WTC11 (cell line): ENCODE measurements at regions not wholly inside any gene's neighbourhood (a gene's known extent, or its start where the extent isn't known, plus 50 kb on each side); places are given as distances from the start of the nearest gene placed in this dataset.
A peak's percentile ranks its signal among the peaks of the same experiment; 100 is the strongest.

Source experiments
- ATAC-seq: fragments of 200-7000 bp; cut with Tn5 transposase; 2 replicates; pipeline ENCODE4 v1.10.0; 2021; ENCODE audit warnings: mild to moderate bottlenecking, moderate library complexity
- CTCF ChIA-PET: fragments of 300-600 bp; sonication (Branson Sonifier 250); formaldehyde crosslinking; loops from one replicate; lab custom pipeline; 2021; ENCODE audit warnings: antibody characterized with exemption; lab: Charles Lee
- POLR2A ChIA-PET: fragments of 350-600 bp; sonication (Branson Sonifier 250); formaldehyde crosslinking; loops from one replicate; lab custom pipeline; 2021; ENCODE audit warnings: antibody characterized with exemption; lab: Charles Lee
- DNase-seq: peaks from one replicate; pipeline ENCODE4 v3.0.0; 2021; ENCODE audit warnings: low spot score
- H3K27ac Mint-ChIP-seq: 2 replicates; pipeline ENCODE4 v1.8.0; 2021; ENCODE audit warnings: mixed read lengths
- H3K27me3 Mint-ChIP-seq: 2 replicates; pipeline ENCODE4 v1.8.0; 2021; ENCODE audit warnings: low read depth, mild to moderate bottlenecking, moderate library complexity, mixed read lengths
- H3K36me3 Mint-ChIP-seq: 2 replicates; pipeline ENCODE4 v1.8.0; 2021; ENCODE audit warnings: mixed read lengths
- H3K4me1 Mint-ChIP-seq: 2 replicates; pipeline ENCODE4 v1.8.0; 2022; ENCODE audit warnings: mixed read lengths
- H3K4me3 Mint-ChIP-seq: 2 replicates; pipeline ENCODE4 v1.8.0; 2021; ENCODE audit warnings: mild to moderate bottlenecking, moderate library complexity, mixed read lengths
- H3K9me3 Mint-ChIP-seq: 2 replicates; pipeline ENCODE4 v1.8.0; 2021; ENCODE audit warnings: mixed read lengths
- CBFB ChIP-seq: sonication (generic); formaldehyde crosslinking; IDR thresholded peaks from 2 replicates; pipeline ENCODE4 v1.8.1; 2022; ENCODE audit warnings: mild to moderate bottlenecking, low read depth, missing genetic modification reagents
- CREB1 ChIP-seq: sonication (generic); formaldehyde crosslinking; IDR thresholded peaks from 2 replicates; pipeline ENCODE4 v1.8.0; 2023; ENCODE audit warnings: mild to moderate bottlenecking, missing genetic modification reagents
- ELF4 ChIP-seq: sonication (generic); formaldehyde crosslinking; IDR thresholded peaks from 2 replicates; pipeline ENCODE4 v1.8.1; 2022; ENCODE audit warnings: low read depth, mild to moderate bottlenecking, moderate library complexity, missing genetic modification reagents
- FOXK1 ChIP-seq: sonication (generic); formaldehyde crosslinking; IDR thresholded peaks from 2 replicates; pipeline ENCODE4 v1.8.0; 2022; ENCODE audit warnings: mild to moderate bottlenecking, moderate library complexity, missing genetic modification reagents
- FOXP1 ChIP-seq: sonication (generic); formaldehyde crosslinking; IDR thresholded peaks from 2 replicates; pipeline ENCODE4 v1.8.0; 2022; ENCODE audit warnings: missing genetic modification reagents, mild to moderate bottlenecking, moderate library complexity, borderline replicate concordance
- IRF2 ChIP-seq: sonication (generic); formaldehyde crosslinking; IDR thresholded peaks from 2 replicates; pipeline ENCODE4 v1.8.0; 2022; ENCODE audit warnings: low read depth, missing genetic modification reagents, borderline replicate concordance
- JAZF1 ChIP-seq: fragments of 250-450 bp; sonication (Bioruptor Pico); IDR thresholded peaks from 2 replicates; pipeline ENCODE4 v1.9.0; 2021; ENCODE audit warnings: moderate library complexity, mild to moderate bottlenecking, inconsistent platforms
- JUN ChIP-seq: sonication (generic); formaldehyde crosslinking; IDR thresholded peaks from 2 replicates; pipeline ENCODE4 v1.8.0; 2023; ENCODE audit warnings: mild to moderate bottlenecking, missing genetic modification reagents
- KAT7 ChIP-seq: sonication (generic); formaldehyde crosslinking; IDR thresholded peaks from 2 replicates; pipeline ENCODE4 v1.8.1; 2023; ENCODE audit warnings: missing genetic modification reagents, mild to moderate bottlenecking, borderline replicate concordance
- MXD4 ChIP-seq: fragments of 250-450 bp; sonication (Bioruptor Pico); IDR thresholded peaks from 2 replicates; pipeline ENCODE4 v1.8.0; 2021; ENCODE audit warnings: mild to moderate bottlenecking, moderate library complexity, borderline replicate concordance
- NR1H2 ChIP-seq: sonication (generic); formaldehyde crosslinking; IDR thresholded peaks from 2 replicates; pipeline ENCODE4 v1.9.0; 2021; ENCODE audit warnings: mild to moderate bottlenecking, moderate library complexity, missing genetic modification reagents
- NR2C2 ChIP-seq: sonication (generic); formaldehyde crosslinking; IDR thresholded peaks from 2 replicates; pipeline ENCODE4 v1.8.0; 2022; ENCODE audit warnings: mild to moderate bottlenecking, missing genetic modification reagents
- RELA ChIP-seq: sonication (generic); formaldehyde crosslinking; IDR thresholded peaks from 2 replicates; pipeline ENCODE4 v1.8.1; 2022; ENCODE audit warnings: missing genetic modification reagents, mild to moderate bottlenecking, borderline replicate concordance
- SMAD4 ChIP-seq: sonication (generic); formaldehyde crosslinking; IDR thresholded peaks from 2 replicates; pipeline ENCODE4 v1.8.0; 2022; ENCODE audit warnings: mild to moderate bottlenecking, missing genetic modification reagents
- TP53 ChIP-seq: sonication (generic); formaldehyde crosslinking; IDR thresholded peaks from 2 replicates; pipeline ENCODE4 v1.8.1; 2023; ENCODE audit warnings: mild to moderate bottlenecking, missing genetic modification reagents
- ZNF416 ChIP-seq: fragments of 250-450 bp; sonication (Bioruptor Pico); IDR thresholded peaks from 2 replicates; pipeline ENCODE4 v1.9.0; 2021; ENCODE audit warnings: mild to moderate bottlenecking, inconsistent platforms
- ZNF423 ChIP-seq: fragments of 250-450 bp; sonication (Bioruptor Pico); IDR thresholded peaks from 2 replicates; pipeline ENCODE4 v2.1.2; 2022; ENCODE audit warnings: mild to moderate bottlenecking, moderate library complexity
- TF ChIP-seq, protein P1 (sequence below): sonication (generic); formaldehyde crosslinking; IDR thresholded peaks from 2 replicates; pipeline ENCODE4 v1.8.0; 2023; ENCODE audit warnings: missing genetic modification reagents
- TF ChIP-seq, protein P2 (sequence below): sonication (generic); formaldehyde crosslinking; conservative IDR thresholded peaks from 2 replicates; pipeline ENCODE4 v1.8.1; 2022; ENCODE audit warnings: mild to moderate bottlenecking, missing genetic modification reagents
- TF ChIP-seq, protein P3 (sequence below): fragments of 250-450 bp; sonication (Bioruptor Pico); IDR thresholded peaks from 2 replicates; pipeline ENCODE4 v1.8.0; 2021; ENCODE audit warnings: mild to moderate bottlenecking
- TF ChIP-seq, protein P4 (sequence below): sonication (generic); formaldehyde crosslinking; IDR thresholded peaks from 2 replicates; pipeline ENCODE4 v1.8.0; 2023; ENCODE audit warnings: mild to moderate bottlenecking, missing genetic modification reagents
- TF ChIP-seq, protein P5 (sequence below): fragments of 250-450 bp; sonication (Bioruptor Pico); conservative IDR thresholded peaks from 2 replicates; pipeline ENCODE4 v1.9.0; 2021; ENCODE audit warnings: mild to moderate bottlenecking
- TF ChIP-seq, protein P6 (sequence below): sonication (generic); formaldehyde crosslinking; IDR thresholded peaks from 2 replicates; pipeline ENCODE4 v1.8.1; 2022; ENCODE audit warnings: mild to moderate bottlenecking, missing genetic modification reagents, moderate library complexity, borderline replicate concordance
- TF ChIP-seq, protein P7 (sequence below): fragments of 250-450 bp; sonication (Bioruptor Pico); IDR thresholded peaks from 2 replicates; pipeline ENCODE4 v2.1.2; 2022; ENCODE audit warnings: mild to moderate bottlenecking, moderate library complexity
- TF ChIP-seq, protein P8 (sequence below): fragments of 250-450 bp; sonication (Bioruptor Pico); IDR thresholded peaks from 2 replicates; pipeline ENCODE4 v1.9.0; 2021; ENCODE audit warnings: moderate library complexity, mild to moderate bottlenecking, inconsistent platforms, borderline replicate concordance

DNA sequence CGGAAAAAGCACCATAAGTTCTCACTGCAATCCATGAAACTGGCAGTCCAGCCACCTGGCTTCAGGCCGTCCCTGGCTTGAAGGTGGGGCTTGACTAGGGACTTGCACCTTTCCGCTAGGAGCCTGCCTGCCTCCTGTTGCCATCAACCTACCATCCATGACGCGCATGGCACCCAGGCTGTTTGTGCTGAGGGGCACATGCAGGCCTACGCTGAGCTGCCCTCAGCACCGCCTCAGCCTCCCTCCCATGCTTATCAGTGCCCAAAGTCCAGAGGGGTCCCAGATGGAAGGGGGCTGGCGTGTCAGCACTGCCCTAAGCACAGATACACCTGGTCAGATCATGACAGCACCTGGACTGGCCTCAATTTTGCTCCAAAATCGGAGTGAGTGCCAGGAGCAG, 190.2 kb upstream of the LYPLAL1 start:
- POLR2A ChIA-PET, result no interaction called here

DNA sequence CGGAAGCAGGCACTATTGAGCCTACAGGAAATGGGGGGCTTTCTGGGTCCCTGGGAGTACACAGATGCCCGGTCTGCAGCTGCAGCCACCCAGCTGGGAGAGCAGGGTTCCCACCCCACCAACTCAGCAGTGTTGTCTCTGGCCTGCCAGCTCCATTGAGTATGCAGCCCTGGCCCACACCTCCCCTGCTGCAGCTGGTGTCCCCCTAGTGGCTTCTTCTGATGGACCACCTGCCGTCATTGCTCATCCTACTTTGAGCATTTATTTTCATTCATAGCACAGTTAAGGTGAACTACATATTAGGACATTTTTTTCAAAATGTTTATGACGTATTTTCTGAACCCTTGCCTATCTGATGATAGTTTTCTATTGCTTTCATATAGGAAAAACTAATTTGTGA, 189.8 kb upstream of the LYPLAL1 start:
- no peaks in the 10 kb centered on the region for H3K4me1 Mint-ChIP-seq
- no peak for TF ChIP-seq JAZF1 (CRISPR knock-in tag)
- no peak for TF ChIP-seq FOXP1 (CRISPR knock-in tag)
- no peak for TF ChIP-seq SMAD4 (CRISPR knock-in tag)
- TF ChIP-seq, protein P1, sequence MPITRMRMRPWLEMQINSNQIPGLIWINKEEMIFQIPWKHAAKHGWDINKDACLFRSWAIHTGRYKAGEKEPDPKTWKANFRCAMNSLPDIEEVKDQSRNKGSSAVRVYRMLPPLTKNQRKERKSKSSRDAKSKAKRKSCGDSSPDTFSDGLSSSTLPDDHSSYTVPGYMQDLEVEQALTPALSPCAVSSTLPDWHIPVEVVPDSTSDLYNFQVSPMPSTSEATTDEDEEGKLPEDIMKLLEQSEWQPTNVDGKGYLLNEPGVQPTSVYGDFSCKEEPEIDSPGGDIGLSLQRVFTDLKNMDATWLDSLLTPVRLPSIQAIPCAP, result no peak
- TF ChIP-seq NR2C2 (CRISPR knock-in tag), result no peak
- TF ChIP-seq ZNF423 (CRISPR knock-in tag), result no peak
- TF ChIP-seq, protein P2, sequence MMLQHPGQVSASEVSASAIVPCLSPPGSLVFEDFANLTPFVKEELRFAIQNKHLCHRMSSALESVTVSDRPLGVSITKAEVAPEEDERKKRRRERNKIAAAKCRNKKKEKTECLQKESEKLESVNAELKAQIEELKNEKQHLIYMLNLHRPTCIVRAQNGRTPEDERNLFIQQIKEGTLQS, result no peak
- TF ChIP-seq ELF4 (CRISPR knock-in tag), result no peak
- TF ChIP-seq MXD4 (CRISPR knock-in tag), result no peak
- TF ChIP-seq KAT7 (CRISPR knock-in tag), result no peak
- TF ChIP-seq, protein P3, sequence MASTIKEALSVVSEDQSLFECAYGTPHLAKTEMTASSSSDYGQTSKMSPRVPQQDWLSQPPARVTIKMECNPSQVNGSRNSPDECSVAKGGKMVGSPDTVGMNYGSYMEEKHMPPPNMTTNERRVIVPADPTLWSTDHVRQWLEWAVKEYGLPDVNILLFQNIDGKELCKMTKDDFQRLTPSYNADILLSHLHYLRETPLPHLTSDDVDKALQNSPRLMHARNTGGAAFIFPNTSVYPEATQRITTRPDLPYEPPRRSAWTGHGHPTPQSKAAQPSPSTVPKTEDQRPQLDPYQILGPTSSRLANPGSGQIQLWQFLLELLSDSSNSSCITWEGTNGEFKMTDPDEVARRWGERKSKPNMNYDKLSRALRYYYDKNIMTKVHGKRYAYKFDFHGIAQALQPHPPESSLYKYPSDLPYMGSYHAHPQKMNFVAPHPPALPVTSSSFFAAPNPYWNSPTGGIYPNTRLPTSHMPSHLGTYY (CRISPR knock-in tag), result no peak
- TF ChIP-seq CBFB (CRISPR knock-in tag), result no peak
- no peak for TF ChIP-seq ZNF416
- TF ChIP-seq, protein P4, sequence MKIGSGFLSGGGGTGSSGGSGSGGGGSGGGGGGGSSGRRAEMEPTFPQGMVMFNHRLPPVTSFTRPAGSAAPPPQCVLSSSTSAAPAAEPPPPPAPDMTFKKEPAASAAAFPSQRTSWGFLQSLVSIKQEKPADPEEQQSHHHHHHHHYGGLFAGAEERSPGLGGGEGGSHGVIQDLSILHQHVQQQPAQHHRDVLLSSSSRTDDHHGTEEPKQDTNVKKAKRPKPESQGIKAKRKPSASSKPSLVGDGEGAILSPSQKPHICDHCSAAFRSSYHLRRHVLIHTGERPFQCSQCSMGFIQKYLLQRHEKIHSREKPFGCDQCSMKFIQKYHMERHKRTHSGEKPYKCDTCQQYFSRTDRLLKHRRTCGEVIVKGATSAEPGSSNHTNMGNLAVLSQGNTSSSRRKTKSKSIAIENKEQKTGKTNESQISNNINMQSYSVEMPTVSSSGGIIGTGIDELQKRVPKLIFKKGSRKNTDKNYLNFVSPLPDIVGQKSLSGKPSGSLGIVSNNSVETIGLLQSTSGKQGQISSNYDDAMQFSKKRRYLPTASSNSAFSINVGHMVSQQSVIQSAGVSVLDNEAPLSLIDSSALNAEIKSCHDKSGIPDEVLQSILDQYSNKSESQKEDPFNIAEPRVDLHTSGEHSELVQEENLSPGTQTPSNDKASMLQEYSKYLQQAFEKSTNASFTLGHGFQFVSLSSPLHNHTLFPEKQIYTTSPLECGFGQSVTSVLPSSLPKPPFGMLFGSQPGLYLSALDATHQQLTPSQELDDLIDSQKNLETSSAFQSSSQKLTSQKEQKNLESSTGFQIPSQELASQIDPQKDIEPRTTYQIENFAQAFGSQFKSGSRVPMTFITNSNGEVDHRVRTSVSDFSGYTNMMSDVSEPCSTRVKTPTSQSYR (CRISPR knock-in tag), result no peak
- TF ChIP-seq, protein P5, sequence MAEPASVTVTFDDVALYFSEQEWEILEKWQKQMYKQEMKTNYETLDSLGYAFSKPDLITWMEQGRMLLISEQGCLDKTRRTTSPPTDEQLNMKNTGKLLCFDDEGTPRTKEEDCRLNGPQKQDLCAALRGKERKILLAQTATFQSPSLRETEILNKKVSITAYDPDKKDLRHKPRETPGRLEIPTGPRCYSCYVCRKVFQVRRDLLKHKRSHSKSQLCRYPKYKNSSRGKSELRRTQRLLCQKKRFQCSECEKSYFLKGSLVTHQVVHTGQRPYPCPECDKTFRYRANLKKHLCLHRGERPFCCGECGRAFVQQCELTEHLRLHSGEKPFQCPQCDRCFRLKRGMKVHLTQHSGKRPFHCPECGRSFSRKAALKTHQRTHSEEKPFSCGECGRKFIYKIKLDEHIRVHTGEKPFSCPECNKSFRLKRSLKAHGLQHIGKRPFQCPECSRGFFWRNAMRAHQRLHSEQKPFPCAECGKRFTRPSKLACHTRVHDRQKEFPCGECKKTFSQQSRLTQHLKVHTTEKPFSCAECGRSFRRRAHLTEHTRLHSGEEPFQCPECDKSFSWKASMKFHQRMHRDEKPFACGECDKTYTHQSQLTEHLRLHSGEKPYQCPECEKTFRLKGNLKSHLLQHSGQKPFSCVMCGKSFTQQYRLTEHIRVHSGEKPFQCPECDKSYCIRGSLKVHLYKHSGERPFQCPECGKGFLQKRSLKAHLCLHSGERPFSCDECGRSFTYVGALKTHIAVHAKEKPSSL (CRISPR knock-in tag), result no peak
- TF ChIP-seq FOXK1 (CRISPR knock-in tag), result no peak
- TF ChIP-seq, protein P6, sequence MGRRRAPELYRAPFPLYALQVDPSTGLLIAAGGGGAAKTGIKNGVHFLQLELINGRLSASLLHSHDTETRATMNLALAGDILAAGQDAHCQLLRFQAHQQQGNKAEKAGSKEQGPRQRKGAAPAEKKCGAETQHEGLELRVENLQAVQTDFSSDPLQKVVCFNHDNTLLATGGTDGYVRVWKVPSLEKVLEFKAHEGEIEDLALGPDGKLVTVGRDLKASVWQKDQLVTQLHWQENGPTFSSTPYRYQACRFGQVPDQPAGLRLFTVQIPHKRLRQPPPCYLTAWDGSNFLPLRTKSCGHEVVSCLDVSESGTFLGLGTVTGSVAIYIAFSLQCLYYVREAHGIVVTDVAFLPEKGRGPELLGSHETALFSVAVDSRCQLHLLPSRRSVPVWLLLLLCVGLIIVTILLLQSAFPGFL, result no peak
- ATAC-seq (peak; percentile 84), DNase-seq (peak; percentile 33)
- H3K27me3 Mint-ChIP-seq, result no peaks in the 10 kb centered on the region
- H3K27ac Mint-ChIP-seq, result no peak overlapping the region
- POLR2A ChIA-PET, result no interaction called here
- peaks cover 17% of the 10 kb centered on the region for H3K9me3 Mint-ChIP-seq
- H3K4me3 Mint-ChIP-seq, result no peak overlapping the region
- CTCF ChIA-PET, result interaction anchor here (0.6 to 0.7 kb wide), 2 partner anchors 465 to 683 kb away, joined by 3 to 4 read pairs; no protein-coding TSS in a partner anchor
- no peaks in the 10 kb centered on the region for H3K36me3 Mint-ChIP-seq

More for the DNA sequence above, 190.2 kb upstream of the LYPLAL1 start:
- ATAC-seq, result no peak
- CTCF ChIA-PET, result interaction anchor here (0.6 to 0.7 kb wide), 2 partner anchors 464 to 682 kb away, joined by 3 to 4 read pairs; no protein-coding TSS in a partner anchor
- no peak overlapping the region for H3K4me3 Mint-ChIP-seq
- no peaks in the 10 kb centered on the region for H3K27me3 Mint-ChIP-seq
- no peaks in the 10 kb centered on the region for H3K36me3 Mint-ChIP-seq
- no peak overlapping the region for H3K27ac Mint-ChIP-seq
- no peak for TF ChIP-seq SMAD4 (CRISPR knock-in tag)
- TF ChIP-seq FOXP1 (CRISPR knock-in tag), result no peak
- TF ChIP-seq, protein P7, sequence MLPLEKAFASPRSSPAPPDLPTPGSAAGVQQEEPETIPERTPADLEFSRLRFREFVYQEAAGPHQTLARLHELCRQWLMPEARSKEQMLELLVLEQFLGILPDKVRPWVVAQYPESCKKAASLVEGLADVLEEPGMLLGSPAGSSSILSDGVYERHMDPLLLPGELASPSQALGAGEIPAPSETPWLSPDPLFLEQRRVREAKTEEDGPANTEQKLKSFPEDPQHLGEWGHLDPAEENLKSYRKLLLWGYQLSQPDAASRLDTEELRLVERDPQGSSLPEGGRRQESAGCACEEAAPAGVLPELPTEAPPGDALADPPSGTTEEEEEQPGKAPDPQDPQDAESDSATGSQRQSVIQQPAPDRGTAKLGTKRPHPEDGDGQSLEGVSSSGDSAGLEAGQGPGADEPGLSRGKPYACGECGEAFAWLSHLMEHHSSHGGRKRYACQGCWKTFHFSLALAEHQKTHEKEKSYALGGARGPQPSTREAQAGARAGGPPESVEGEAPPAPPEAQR, result no peak
- TF ChIP-seq, protein P1, result no peak
- TF ChIP-seq JUN (CRISPR knock-in tag), result no peak
- TF ChIP-seq ELF4 (CRISPR knock-in tag), result no peak
- TF ChIP-seq, protein P8, sequence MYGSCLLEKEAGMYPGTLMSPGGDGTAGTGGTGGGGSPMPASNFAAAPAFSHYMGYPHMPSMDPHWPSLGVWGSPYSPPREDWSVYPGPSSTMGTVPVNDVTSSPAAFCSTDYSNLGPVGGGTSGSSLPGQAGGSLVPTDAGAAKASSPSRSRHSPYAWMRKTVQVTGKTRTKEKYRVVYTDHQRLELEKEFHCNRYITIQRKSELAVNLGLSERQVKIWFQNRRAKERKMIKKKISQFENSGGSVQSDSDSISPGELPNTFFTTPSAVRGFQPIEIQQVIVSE (CRISPR knock-in tag), result no peak
- no peak for TF ChIP-seq JAZF1 (CRISPR knock-in tag)
- no peak for TF ChIP-seq RELA (CRISPR knock-in tag)
- TF ChIP-seq CREB1 (CRISPR knock-in tag), result no peak
- no peak for TF ChIP-seq IRF2 (CRISPR knock-in tag)
- TF ChIP-seq NR1H2 (CRISPR knock-in tag), result no peak
- no peak for TF ChIP-seq TP53
- H3K4me1 Mint-ChIP-seq, result no peaks in the 10 kb centered on the region
- DNase-seq, result no peak
- H3K9me3 Mint-ChIP-seq, result peaks cover 15% of the 10 kb centered on the region
